Body of pancreas (tissue), 4 donors: ENCODE measurements at regions not wholly inside any gene's neighbourhood (a gene's known extent, or its start where the extent isn't known, plus 50 kb on each side); places are given as distances from the start of the nearest gene placed in this dataset.

Experiments
- CTCF ChIP-seq, 7 experiments: fragments of 450-650 bp in 4 of 7; fragments of 200-600 bp in 3 of 7; sonication (generic) in 3 of 7; IDR thresholded peaks; one replicate each; pipeline ENCODE4 v1.5.1; 2016 to 2019; ENCODE audit warnings: antibody characterized with exemption in 7 of 7
- POLR2A ChIP-seq, 3 donors: fragments of 450-650 bp; IDR thresholded peaks; one replicate each; pipeline ENCODE4 v1.6.1; 2016; ENCODE audit warnings: antibody characterized with exemption in 3 of 3, mild to moderate bottlenecking in 2 of 3

GRCh38 chr9:115250621-115251032 lies 132.7 kb upstream of the TNC start:
- TF ChIP-seq POLR2A (IDR thresholded peaks at IDR 0.05) (no peak), CTCF (IDR thresholded peaks at IDR 0.05) (no peak)
